HG03175 (cell line): ENCODE measurements at regions not wholly inside any gene's neighbourhood (a gene's known extent, or its start where the extent isn't known, plus 50 kb on each side); places are given as distances from the start of the nearest gene placed in this dataset.

Source experiments
- ATAC-seq: cut with Tn5 transposase; IDR thresholded peaks from one replicate; pipeline ENCODE4 v1.9.1; 2021; ENCODE audit warnings: mild to moderate bottlenecking, moderate library complexity; ENCODE audit not compliant: unreplicated experiment

GRCh38 chr9:105860516-105860915, 166.2 kb downstream of the TMEM38B start:
- ATAC-seq = no peak

GRCh38 chr9:105861972-105862371, 167.6 kb downstream of the TMEM38B start:
- ATAC-seq = no peak

GRCh38 chr9:105864248-105864898, 170.0 kb downstream of the TMEM38B start:
- no peak for ATAC-seq

- no peak for ATAC-seq
These were observed 170.9 kb downstream of the TMEM38B start for GRCh38 chr9:105865285-105865684.

GRCh38 chr9:105871540-105871939, 177.2 kb downstream of the TMEM38B start:
- no peak for ATAC-seq

- no peak for ATAC-seq
These were observed 179.5 kb downstream of the TMEM38B start for GRCh38 chr9:105873801-105874200.

- peak; percentile 66 for ATAC-seq
These were observed 183.4 kb downstream of the TMEM38B start for GRCh38 chr9:105877721-105878120.

- no peak for ATAC-seq
These were observed 184.8 kb downstream of the TMEM38B start for GRCh38 chr9:105879181-105879580.

- no peak for ATAC-seq
These were observed 186.2 kb downstream of the TMEM38B start for GRCh38 chr9:105880517-105880916.

GRCh38 chr9:105881021-105881420, 186.7 kb downstream of the TMEM38B start:
- ATAC-seq = no peak

GRCh38 chr9:105881654-105882349, 187.5 kb downstream of the TMEM38B start:
- peak; percentile 54 for ATAC-seq

GRCh38 chr9:105883847-105884246, 189.5 kb downstream of the TMEM38B start:
- ATAC-seq = peak; percentile 82

- ATAC-seq = no peak
These were observed 190.1 kb downstream of the TMEM38B start for GRCh38 chr9:105884416-105884815.

- no peak for ATAC-seq
These were observed 191.8 kb downstream of the TMEM38B start for GRCh38 chr9:105886136-105886535.

- no peak for ATAC-seq
These were observed 193.3 kb downstream of the TMEM38B start for GRCh38 chr9:105887679-105888078.

- no peak for ATAC-seq
These were observed 195.9 kb downstream of the TMEM38B start for GRCh38 chr9:105890046-105890822.

GRCh38 chr9:105900123-105900522, 205.8 kb downstream of the TMEM38B start:
- no peak for ATAC-seq

- peak; percentile 70 for ATAC-seq
These were observed 207.3 kb downstream of the TMEM38B start for GRCh38 chr9:105901514-105902109.

GRCh38 chr9:105908069-105908468, 213.7 kb downstream of the TMEM38B start:
- no peak for ATAC-seq

- no peak for ATAC-seq
These were observed 217.0 kb downstream of the TMEM38B start for GRCh38 chr9:105911104-105911911.
